HG03558 (cell line): ENCODE measurements at regions not wholly inside any gene's neighbourhood (a gene's known extent, or its start where the extent isn't known, plus 50 kb on each side); places are given as distances from the start of the nearest gene placed in this dataset.

Experiments used
- ATAC-seq: cut with Tn5 transposase; IDR thresholded peaks from one replicate; pipeline ENCODE4 v1.9.1; 2021; ENCODE audit warnings: moderate number of reproducible peaks; ENCODE audit not compliant: unreplicated experiment; ENCODE audit errors: extremely low read depth

DNA sequence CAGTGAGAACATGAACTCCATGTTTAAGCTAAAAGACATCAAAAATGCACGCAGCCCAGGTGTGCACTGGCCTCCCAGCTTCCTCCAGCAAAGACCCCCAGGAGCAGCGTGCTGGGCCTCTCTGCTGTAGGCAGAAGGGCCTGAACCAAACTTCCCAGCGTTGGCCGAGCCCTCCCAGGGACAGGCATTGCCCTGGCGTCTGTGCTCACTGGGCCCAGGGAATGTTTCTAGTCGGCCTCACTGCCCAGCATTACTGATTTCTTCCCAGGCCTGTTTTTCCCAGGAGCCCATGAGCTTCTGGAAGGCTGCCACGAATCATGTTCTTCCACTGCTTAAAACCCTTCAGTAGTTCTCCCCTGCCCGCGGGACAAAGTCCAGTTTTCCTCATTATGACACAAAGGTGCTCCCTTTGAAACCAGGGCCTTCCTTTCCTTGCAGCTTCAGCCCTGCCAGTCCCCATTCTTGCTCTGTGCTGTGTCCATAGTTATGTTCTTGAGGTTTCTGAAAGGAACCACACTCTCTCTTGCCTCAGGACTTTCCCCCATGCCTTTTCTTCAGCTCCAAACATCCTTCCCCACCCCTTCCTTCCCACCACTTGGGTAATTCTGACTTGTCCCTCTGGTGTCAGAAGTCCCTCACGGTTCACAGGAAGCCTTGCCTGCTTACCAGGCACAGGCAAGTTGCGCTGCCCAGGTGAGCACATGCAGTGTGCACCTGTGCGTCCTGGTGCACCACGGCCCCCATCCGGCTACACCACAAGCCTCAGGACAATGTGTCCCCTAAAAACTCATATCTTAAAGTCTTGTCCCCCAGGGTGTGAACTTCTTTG, 93.4 kb upstream of the ENPP6 start:
- ATAC-seq, result no peak

DNA sequence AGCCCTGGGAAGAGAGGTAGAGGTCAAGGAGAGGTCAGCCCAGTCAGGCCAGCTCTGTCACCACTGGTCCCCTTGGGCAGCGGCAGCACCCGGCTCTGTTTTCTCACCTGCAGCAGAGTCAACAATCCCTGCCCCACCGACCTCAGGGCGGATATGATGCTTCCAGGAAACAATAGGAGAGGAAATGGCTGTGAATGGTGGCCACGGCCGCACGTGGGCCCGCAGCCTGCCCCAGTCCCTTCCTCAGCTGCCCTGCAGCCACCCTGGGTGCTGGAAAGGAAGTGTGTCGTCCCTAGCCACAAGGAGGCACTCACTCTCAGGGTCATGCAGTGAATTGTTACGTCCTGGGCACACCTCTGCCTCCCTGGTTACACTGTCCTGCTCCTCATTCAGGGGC, 92.5 kb upstream of the ENPP6 start:
- no peak for ATAC-seq

DNA sequence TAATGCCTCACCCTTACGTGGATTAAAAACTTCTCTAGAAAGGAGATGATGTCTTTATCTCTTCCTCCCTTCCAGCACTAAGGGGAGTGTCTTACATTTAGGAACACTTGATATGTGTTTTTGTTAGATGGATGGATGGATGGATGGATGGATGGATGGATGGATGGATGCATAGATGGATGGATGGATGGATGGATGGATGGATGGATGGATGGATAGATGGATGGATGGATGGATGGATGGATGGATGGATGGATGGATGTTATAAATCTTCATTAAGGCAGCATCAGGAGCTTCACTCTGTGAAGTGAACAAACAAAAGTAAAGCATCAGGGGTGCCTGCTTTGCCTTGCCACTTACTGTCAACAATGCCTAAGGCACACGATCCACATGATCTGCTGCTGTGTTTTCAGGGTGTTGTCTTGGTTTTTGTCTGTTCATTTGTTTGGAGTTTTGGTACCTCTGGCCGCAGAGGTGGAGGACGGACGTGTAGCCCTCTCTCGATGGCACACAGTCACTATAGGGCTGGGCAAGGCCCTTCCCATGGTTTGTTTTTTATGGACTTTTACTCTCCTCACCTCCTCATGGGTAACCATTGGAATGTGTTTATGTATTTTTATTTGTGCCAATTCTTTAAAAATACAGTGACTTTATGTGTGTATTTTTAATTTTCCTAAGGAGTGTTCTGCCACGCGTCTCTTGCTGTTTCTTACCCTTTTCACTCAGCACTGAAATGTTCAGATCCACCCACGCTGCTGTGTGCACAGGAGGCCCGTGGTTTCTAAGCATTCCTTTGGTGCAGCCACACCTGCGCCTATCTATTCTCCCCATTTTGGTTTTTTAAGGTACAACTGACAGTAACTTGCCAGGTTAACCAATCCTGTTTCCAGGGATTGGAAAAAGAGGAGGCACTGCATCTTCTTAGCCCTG, 91.8 kb upstream of the ENPP6 start:
- ATAC-seq, result no peak

DNA sequence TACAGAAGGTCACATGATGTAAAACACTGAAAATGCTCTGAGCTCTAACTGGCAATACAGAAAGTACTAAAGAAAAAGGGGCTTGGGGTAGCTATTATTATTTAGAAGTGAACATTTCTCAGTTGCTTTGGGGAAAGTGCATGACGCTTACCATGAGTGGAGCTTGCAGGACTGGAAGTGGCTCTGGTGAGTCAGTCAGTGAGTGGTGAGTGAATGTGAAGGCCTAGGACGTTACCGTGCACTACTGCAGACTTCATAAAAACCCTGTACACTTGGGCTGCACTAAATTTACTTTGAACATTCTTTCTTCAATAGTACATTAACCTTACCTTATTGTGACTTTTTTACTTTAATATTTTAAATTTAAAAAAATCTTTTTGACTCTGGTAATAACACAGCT, 89.3 kb upstream of the ENPP6 start:
- ATAC-seq, result no peak

DNA sequence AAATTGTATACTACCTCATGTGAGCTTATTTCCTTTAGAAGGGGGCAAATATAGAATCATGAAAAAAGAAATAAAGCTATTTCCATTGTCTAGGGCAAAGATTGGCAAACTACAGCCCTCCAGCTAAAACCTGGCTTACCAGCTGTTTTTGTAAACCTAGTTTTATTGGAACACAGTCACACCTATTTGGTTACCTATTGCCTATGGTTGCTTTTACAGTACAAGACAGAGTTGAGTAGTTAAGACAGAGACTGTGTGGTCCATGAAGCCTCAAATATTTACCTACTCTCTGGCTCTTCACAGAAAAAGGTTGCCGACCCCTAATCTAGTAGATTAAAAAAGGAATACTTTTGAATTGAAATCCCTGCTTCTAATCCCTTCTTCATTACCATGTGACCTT, 88.8 kb upstream of the ENPP6 start:
- ATAC-seq, result no peak

DNA sequence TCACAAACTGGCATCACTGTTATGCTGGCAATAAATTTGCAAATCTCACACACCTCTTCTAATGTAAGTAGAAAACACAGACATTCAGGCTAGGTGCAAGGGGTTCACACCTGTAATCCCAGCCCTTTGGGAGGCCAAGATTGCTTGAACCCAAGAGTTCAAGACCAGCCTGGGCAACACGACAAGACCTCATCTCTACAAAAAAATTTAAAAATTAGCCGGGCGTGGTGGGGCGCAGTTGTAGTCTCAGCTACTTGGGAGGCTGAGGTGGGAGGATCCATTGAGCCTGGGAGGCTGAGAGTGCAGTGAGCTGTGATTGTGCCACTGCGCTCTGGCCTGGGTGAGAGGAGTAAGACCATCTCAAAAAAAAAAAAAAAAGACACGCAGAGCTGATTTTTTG, 83.1 kb upstream of the ENPP6 start:
- no peak for ATAC-seq

DNA sequence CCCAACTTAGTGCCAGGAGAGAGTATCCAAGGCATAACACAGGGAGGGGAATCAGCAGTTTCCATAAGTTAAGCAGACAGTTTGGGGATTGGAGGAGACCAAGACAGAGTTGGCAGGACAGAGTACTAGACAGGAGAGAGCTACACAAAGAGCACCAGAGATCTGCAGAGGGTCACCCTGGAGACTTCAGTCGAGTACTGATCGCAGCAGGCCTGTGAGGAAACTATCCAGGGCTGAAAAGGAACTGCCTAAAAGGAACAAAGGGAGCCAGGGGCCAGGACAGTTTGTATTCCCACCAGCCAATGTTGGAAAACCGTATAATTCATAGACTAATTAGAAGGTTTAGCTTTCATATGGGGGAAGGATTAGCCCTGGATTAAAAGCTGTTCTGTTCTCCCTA, 80.6 kb upstream of the ENPP6 start:
- ATAC-seq, result no peak

DNA sequence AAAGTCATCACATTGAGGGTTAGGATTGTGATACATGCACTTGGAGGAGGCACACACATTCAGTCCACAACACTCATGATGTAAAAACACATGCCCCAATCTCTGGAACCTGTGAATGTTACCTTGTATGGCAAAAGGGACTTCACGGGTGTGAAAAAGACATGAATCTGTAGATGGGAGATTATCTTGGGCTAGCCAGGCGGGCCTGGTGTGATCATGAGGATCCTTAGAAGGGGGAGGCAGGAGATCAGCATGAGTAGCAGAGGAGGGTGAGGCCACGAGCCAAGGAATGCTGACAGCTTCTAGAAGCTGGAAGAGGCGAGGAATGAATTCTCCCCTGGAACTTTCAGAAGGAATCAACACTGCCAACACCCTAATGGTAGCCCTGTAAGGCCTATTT, 77.5 kb upstream of the ENPP6 start:
- ATAC-seq, result no peak

DNA sequence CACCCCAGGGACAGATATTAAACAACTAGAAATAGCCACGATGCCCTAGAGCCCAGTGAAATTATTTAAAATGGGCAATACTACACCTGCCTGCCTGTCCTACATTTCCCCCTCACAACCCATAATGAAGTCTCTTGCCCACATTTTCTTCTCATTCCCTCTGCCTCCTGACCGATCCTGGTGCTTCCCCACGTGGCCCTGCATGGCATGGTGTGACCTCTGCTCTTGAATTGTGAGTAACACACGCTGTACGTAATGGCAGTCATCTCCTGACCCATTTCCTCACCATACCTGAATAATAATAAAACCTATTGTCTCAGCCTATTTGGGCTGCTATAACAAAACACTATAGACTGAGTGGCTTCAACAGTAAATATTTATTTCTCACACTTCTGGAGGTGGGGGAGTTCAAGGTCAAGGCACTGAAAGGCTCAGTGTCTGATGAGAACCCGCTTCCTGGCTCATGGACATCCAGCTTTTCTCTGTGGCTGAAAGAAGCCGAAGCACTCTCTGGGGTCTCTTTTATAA, 77.0 kb upstream of the ENPP6 start:
- ATAC-seq, result no peak

DNA sequence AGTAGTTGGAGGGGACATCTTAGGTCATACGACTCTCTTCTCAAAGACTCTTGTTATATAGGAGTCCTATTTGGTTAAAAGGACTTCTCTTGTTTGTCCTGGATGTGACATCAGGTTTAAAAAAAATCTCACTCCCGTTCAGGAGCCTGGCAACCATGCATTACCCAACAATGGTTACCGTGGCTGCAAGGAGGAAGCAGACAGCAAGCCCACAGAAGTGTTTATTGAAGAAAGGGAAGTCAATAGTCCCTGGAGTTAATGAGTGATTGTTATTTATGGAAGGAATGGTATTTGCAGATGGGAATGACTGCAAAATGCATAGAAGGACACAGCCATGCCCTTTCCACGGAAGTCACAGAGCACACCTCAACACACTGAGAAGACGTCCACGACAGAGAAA, 75.9 kb upstream of the ENPP6 start:
- no peak for ATAC-seq

DNA sequence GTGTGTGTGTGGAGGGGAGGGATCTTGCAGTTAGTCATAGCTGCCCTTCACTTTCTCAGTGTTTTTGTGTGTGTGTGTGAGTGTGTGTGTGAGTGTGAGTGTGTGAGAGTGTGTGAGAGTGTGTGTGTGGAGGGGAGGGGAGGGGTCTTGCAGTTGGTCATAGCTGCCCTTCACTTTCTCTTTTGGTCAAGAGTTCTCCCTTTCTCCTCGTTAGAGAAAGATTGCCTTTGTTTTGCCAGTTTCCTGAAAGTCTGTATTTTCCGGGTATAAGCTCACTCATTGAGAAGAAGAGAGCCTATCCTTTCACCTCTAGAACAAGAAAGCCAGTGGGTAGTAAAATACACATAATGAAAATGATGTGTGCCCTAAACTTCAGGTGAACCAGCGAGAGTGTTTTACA, 75.2 kb upstream of the ENPP6 start:
- ATAC-seq, result no peak

DNA sequence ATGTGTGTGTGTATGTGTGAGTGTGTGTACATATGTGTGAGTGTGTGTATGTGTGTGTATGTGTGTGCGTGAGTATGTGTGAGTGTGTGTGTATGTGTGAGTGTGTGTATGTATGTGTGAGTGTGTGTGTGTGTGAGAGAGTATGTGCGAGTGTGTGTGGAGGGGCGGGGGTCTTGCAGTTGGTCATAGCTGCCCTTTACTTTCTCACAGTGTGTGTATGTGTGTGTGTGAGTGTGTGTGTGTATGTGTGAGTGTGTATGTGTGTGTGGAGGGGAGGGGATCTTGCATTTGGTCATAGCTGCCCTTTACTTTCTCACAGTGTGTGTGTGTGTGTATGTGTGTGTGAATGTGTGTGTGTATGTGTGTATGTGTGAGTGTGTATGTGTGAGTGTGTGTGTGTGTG, 74.8 kb upstream of the ENPP6 start:
- no peak for ATAC-seq

DNA sequence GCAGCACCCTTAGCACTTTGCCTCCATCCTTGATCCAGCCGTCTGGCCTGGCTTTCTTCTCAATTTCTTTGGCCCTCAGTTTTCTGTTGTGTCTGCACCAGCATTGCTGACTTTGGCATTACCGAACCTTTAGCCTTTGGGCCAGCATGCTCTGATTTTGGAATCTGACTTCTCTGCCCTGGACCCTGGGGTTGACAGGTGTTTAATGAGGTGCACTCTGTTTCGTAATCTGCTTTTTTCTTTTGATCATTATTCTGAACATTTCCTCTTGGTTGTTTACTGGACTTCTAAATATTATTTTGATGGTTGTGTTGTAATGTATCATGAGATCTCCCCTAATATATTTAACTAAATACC, 71.5 kb upstream of the ENPP6 start:
- no peak for ATAC-seq

DNA sequence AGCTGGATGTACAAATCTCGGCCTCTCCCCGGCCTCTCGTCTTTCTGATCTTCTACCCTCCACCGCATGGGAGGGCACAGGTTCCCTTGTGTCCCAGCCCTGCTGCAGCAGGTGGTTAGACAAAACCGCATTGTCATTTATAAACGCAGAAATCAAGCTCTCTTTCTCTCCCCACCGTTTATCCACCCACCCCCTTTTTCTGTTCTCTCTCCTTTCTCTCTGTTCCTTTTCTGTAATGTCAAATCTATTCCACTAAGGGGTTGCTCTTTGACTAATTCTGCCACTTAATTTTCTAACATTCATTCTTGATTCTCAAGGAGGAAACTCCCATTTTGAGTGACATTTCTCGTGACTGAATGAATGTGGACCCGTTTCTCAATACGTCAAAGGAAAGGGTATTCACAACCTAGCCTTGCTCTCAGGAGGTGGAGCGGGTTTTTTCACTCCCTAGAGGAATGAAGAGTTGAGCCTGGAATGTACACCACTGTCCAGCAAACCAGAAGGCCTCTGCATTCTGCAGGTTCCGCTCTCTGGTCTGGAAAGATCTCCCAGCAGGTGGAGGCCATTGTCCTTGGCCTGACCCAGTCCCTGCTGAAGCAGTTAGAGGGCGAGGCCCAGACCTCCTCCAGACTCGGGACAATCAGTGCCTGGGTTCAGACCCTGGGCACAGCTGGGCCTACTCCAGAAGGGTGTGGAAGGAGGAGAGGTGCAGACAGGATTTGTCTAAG, 70.9 kb upstream of the ENPP6 start:
- ATAC-seq, result peak; percentile 56

DNA sequence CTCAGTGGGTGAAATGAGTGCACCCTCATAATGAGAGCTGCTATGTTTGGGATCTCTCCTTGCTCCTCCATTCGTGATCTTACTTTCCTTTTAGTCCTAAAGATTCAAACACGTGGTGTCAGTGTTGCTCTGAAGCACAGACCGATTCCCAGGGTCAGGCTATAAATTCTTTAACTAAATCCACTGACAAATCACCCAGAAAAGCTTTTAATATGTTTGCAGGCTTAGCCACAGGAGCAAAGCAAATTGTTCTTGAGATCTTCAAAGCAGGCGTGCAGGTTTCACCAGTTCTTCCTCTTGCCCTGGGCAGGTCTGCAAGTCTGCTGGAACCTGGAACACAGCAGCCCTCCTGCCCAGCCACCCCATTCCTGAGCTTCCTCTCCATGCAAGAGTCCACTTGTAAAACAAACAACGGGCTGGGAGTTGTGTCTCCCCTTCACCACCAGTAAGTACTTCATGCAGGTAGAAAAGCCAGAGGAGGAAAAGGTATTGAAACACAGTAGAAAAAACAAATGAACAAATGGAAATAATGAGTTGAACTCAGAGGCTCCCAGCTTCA, 70.1 kb upstream of the ENPP6 start:
- no peak for ATAC-seq

DNA sequence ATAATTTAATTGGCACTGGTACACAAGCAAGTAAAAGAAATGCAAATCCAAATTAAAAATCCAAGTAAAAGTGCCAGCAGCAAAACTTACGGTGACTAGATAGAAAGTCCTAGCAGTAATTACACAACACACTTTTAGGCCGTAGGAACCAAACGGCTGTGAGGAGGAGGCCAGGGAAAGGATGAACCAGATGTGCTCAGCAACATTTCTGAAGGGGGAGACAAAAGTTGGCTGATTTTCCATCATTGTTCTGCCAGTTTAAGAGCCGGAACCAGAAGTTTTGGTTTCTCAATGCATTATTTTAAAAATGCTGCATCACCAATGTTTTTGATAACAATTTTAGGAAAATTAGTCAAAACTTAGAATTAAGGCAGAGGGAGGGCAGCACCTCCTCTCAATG, 68.7 kb upstream of the ENPP6 start:
- ATAC-seq, result no peak

DNA sequence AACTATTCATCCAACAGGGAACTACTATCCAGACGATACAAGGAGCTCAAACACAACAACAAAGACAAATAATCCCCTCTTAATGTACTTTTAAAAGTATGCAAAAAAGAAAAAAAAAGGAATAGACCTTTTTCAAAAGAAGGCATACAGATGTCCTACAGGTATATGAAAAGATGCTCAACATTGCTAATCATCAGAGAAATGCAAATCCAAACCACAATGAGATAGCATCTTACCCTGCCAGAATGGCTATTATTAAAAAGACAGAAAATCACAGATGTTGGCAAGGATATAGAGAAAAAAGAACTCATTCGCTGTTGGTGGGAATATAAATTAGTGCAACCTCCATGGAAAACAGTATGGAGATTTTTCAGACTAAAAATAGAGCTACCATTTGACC, 67.1 kb upstream of the ENPP6 start:
- no peak for ATAC-seq

DNA sequence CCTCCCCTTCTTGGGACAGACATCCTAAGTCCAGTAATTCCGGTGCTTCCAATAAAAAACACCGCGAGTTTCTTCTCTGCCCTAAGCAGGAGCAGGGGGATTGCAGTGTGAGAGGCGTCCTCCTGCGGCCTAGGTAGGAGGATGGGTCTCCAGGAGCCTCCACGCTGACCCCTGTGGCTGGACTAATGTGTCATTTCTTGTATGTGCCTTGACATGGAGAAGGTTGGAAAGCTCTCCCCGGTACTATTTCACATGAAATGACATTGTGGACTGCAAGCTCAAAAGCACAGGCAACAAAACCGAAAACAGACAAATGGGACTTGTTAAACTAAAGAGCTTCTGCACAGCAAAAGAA, 66.6 kb upstream of the ENPP6 start:
- no peak for ATAC-seq

DNA sequence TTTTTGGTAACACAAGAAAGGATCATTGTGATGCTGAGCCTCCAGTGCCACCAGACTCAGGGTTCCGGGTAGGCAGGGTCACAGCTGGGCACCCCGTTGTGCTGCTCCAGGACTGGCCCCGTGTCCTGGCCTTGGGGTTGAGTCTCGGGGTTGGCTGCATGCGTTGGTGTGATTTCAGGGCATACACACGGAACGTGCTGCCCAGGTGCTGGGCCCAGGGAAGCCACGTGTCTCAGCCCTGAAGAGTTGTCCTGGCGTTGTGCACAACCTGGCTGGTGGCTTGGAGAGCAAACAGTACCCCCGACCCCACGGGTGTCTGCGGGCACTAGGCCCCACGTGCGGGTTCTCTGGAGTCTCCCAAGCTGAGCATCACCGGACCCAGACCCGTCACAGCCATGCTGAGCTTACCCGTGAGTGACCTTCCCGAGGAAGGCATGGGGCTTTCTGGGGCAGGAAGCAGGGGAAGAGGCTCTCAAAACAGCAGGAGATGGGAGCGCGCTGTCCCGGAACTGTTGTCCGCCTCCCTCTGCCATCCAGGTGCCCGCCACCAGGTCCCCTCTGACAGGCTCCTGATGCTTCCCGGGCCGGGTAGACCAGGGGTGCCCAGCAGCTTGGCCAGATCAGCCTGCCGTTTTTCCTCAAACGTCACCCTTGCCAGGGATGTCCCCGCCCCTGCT, 66.1 kb upstream of the ENPP6 start:
- ATAC-seq, result no peak
